HepG2 (cell line): ENCODE measurements at regions not wholly inside any gene's neighbourhood (a gene's known extent, or its start where the extent isn't known, plus 50 kb on each side); places are given as distances from the start of the nearest gene placed in this dataset.

Experiments used
- ATAC-seq: fragments of 200-7000 bp; cut with Tn5 transposase; 3 replicates; pipeline ENCODE4 v1.9.1; 2020; ENCODE audit warnings: mild to moderate bottlenecking, moderate library complexity
- BruUV-seq: library from RNA; stranded (reverse); fragments of 400-500 nt; replicated peaks from 2 replicates; lab custom pipeline; 2021; lab: Mats Ljungman, UMichigan
- CTCF ChIA-PET: fragments of 300-600 bp; formaldehyde crosslinking; extraction: SDS; loops from one replicate; lab custom pipeline; 2021; ENCODE audit warnings: low total read pairs, inconsistent platforms, low intra/inter-chr PET ratio; lab: Yijun Ruan, JAX
- POLR2A ChIA-PET: fragments of 350-600 bp; sonication (Branson Sonifier 250); formaldehyde crosslinking; loops from one replicate; lab custom pipeline; 2020; ENCODE audit warnings: antibody characterized with exemption, inconsistent platforms; lab: Yijun Ruan, JAX
- DNase-seq: peaks from one replicate; pipeline ENCODE4 v3.0.0-alpha.2; 2015; ENCODE audit warnings: low spot score
- FAIRE-seq: peaks from 3 replicates; lab custom pipeline; 2011; peaks lifted over from hg19 to GRCh38; lab: Jason Lieb, UNC
- H2AFZ ChIP-seq: one replicate; pipeline ENCODE4 v1.6.1; 2011; ENCODE audit warnings: low read length, inconsistent platforms
- H3K27ac ChIP-seq: fragments of 300-600 bp; 3 replicates; pipeline ENCODE4 v1.8.0; 2011; ENCODE audit warnings: mixed run types, mild to moderate bottlenecking, mixed read lengths, low read length, inconsistent platforms; ENCODE audit not compliant: insufficient read depth; ENCODE audit errors: extremely low read length
- H3K27me3 ChIP-seq, 2 experiments: fragments of 200-600 bp in 1 of 2; 2 replicates in 1 of 2; 3 replicates in 1 of 2; pipeline versions ENCODE4 v1.6.0 to v1.8.0; 2011; ENCODE audit warnings: low read length in 2 of 2, mild to moderate bottlenecking in 2 of 2, moderate library complexity in 2 of 2, inconsistent platforms in 1 of 2; ENCODE audit not compliant: insufficient read depth in 2 of 2, control insufficient read depth in 1 of 2
- H3K36me3 ChIP-seq, 2 experiments: fragments of 200-600 bp in 1 of 2; replicated peaks in 1 of 2; 2 replicates in 1 of 2; 3 replicates in 1 of 2; pipeline versions ENCODE4 v1.5.1 to v1.8.0; 2011; ENCODE audit warnings: low read length in 2 of 2, inconsistent platforms in 1 of 2; ENCODE audit not compliant: insufficient read depth in 2 of 2, control insufficient read depth in 1 of 2
- H3K4me1 ChIP-seq: 2 replicates; pipeline ENCODE4 v1.5.1; 2012; ENCODE audit warnings: low read length, inconsistent platforms; ENCODE audit not compliant: insufficient read depth
- H3K4me2 ChIP-seq: 2 replicates; pipeline ENCODE4 v1.6.0; 2011; ENCODE audit warnings: low read depth, low read length, inconsistent platforms
- H3K4me3 ChIP-seq, 3 experiments: fragments of 200-600 bp in 1 of 3; sonication (generic), shearing (Covaris generic) in 1 of 3; replicated peaks in 1 of 3; 2 replicates each; pipeline ENCODE4 v1.5.1; 2011 to 2016; ENCODE audit warnings: low read length in 3 of 3, inconsistent platforms in 2 of 3, low read depth in 2 of 3, mild to moderate bottlenecking in 2 of 3, control low read depth in 1 of 3, mixed read lengths in 1 of 3; ENCODE audit not compliant: insufficient read depth in 1 of 3
- H3K79me2 ChIP-seq: one replicate; pipeline ENCODE4 v1.6.1; 2011; ENCODE audit warnings: low read length, inconsistent platforms; ENCODE audit not compliant: insufficient read depth
- H3K9ac ChIP-seq: 2 replicates; pipeline ENCODE4 v1.6.0; 2011; ENCODE audit warnings: mild to moderate bottlenecking, low read depth, low read length, inconsistent platforms; ENCODE audit not compliant: insufficient read depth
- H3K9me3 ChIP-seq: 2 replicates; pipeline ENCODE4 v1.5.1; 2012; ENCODE audit warnings: mild to moderate bottlenecking, low read length
- H4K20me1 ChIP-seq: 2 replicates; pipeline ENCODE4 v1.6.0; 2011; ENCODE audit warnings: inconsistent platforms, mild to moderate bottlenecking, low read length, moderate library complexity; ENCODE audit not compliant: insufficient read depth
- ELF1 ChIP-seq: sonication (generic); formaldehyde crosslinking; IDR thresholded peaks from 2 replicates; pipeline ENCODE4 v1.4.0; 2020; ENCODE audit warnings: missing genetic modification reagents
- ELF3 ChIP-seq: IDR thresholded peaks from 2 replicates; pipeline ENCODE4 v1.6.1; 2016; ENCODE audit warnings: missing genetic modification reagents, missing compliant biosample characterization
- GPN1 ChIP-seq: sonication (generic); formaldehyde crosslinking; IDR thresholded peaks from 2 replicates; pipeline ENCODE4 v1.5.1; 2020; ENCODE audit warnings: missing genetic modification reagents, borderline replicate concordance
- KDM3A ChIP-seq: IDR thresholded peaks from 2 replicates; pipeline ENCODE4 v1.6.1; 2018; ENCODE audit warnings: low read depth, missing compliant biosample characterization
- MTF2 ChIP-seq: sonication (generic); formaldehyde crosslinking; IDR thresholded peaks from 2 replicates; pipeline ENCODE4 v1.5.0; 2020; ENCODE audit warnings: missing genetic modification reagents, borderline replicate concordance
- PHF20 ChIP-seq: sonication (generic); formaldehyde crosslinking; IDR thresholded peaks from 2 replicates; pipeline ENCODE4 v1.5.0; 2020; ENCODE audit warnings: mild to moderate bottlenecking, missing genetic modification reagents
- POLR2A ChIP-seq, 2 experiments: IDR thresholded peaks; 2 replicates each; pipeline ENCODE4 v1.6.1; 2011; ENCODE audit warnings: low read depth in 2 of 2, low read length in 2 of 2, mild to moderate bottlenecking in 1 of 2, moderate library complexity in 1 of 2; ENCODE audit not compliant: insufficient read depth in 1 of 2
- SSRP1 ChIP-seq: IDR thresholded peaks from 2 replicates; pipeline ENCODE4 v1.6.1; 2016; ENCODE audit warnings: control low read depth
- THAP8 ChIP-seq: sonication (generic); formaldehyde crosslinking; IDR thresholded peaks from 2 replicates; pipeline ENCODE4 v1.5.1; 2020; ENCODE audit warnings: missing genetic modification reagents, mild to moderate bottlenecking, borderline replicate concordance
- ZBTB7B ChIP-seq: sonication (generic); formaldehyde crosslinking; IDR thresholded peaks from 2 replicates; pipeline ENCODE4 v1.4.0; 2020; ENCODE audit warnings: missing genetic modification reagents
- ZMYM2 ChIP-seq: sonication (generic); formaldehyde crosslinking; IDR thresholded peaks from 2 replicates; pipeline ENCODE4 v1.8.0; 2022; ENCODE audit warnings: mild to moderate bottlenecking, missing genetic modification reagents
- ZNF460 ChIP-seq: sonication (generic); formaldehyde crosslinking; IDR thresholded peaks from 2 replicates; pipeline ENCODE4 v1.5.1; 2020; ENCODE audit warnings: missing genetic modification reagents, mild to moderate bottlenecking, borderline replicate concordance
- ZNF552 ChIP-seq: sonication (generic); formaldehyde crosslinking; IDR thresholded peaks from 2 replicates; pipeline ENCODE4 v1.9.0; 2022; ENCODE audit warnings: missing genetic modification reagents, mild to moderate bottlenecking, borderline replicate concordance
- ZNF557 ChIP-seq: sonication (generic); formaldehyde crosslinking; IDR thresholded peaks from 2 replicates; pipeline ENCODE4 v1.4.0; 2020; ENCODE audit warnings: missing genetic modification reagents
- ZSCAN22 ChIP-seq: sonication (generic); formaldehyde crosslinking; IDR thresholded peaks from 2 replicates; pipeline ENCODE4 v1.4.0; 2020; ENCODE audit warnings: mild to moderate bottlenecking, missing genetic modification reagents
- WGBS: methylation state at CpG from one replicate; pipeline ENCODE4 v1.1.6; 2017; ENCODE audit warnings: low lambda C conversion rate; 5-methylcytosine and 5-hydroxymethylcytosine counted together
- in situ Hi-C: cut with HindIII; loops from 2 replicates; pipeline ENCODE4 v1.10.0; 2017; ENCODE audit warnings: low pct_unique_long_range_greater_than_20kb; ENCODE audit not compliant: extremely low pct_ligation_motif_present
- intact Hi-C: fragments of 100-400 bp; cut with micrococcal nuclease; formaldehyde crosslinking; loops from one replicate; pipeline ENCODE4 v1.10.0; 2022; ENCODE audit not compliant: unreplicated experiment
- TF ChIP-seq, protein P1 (sequence below): sonication (generic); formaldehyde crosslinking; conservative IDR thresholded peaks from 2 replicates; pipeline ENCODE4 v1.8.0; 2022; ENCODE audit warnings: missing genetic modification reagents
- TF ChIP-seq, protein P2 (sequence below): IDR thresholded peaks from 2 replicates; pipeline ENCODE4 v1.6.1; 2018; ENCODE audit warnings: missing genetic modification reagents, mild to moderate bottlenecking, missing compliant biosample characterization

DNA sequence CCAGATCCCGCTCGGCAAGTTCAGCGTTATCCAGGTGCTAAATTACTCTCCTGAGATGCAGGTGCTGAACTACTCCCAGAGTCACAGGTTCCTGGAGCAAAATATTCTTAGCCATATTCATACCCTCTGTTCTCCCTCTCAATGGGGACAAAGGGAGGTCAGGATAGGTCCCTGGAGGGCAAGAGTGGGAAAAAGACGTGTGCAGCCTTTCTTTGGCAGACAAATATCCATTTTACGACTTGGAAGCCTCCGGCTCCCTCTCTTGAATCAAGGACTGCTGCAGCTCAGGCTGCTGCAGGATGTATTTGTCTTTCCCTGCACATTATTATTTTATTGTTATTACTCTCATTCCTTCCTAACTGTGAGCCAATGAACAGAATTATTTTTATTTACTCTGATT, 590.2 kb downstream of the NR2F1-AS1 start:
- FAIRE-seq (no peak), DNase-seq (no peak), ATAC-seq (no peak)
- Histone ChIP-seq H3K27ac (no peak overlapping the region), H3K9me3 (peaks cover 18% of the 10 kb centered on the region), H3K79me2 (no peaks in the 10 kb centered on the region), H2AFZ (no peak overlapping the region), H3K4me2 (no peak overlapping the region), H3K4me1 (peaks cover 7% of the 10 kb centered on the region; the same call in 1 of the 2 replicates), H3K9ac (no peak overlapping the region), H3K27me3 (no peaks in the 10 kb centered on the region), H3K36me3 (no peaks in the 10 kb centered on the region), H4K20me1 (no peaks in the 10 kb centered on the region), H3K4me3 (no peak overlapping the region)
- no TSS peak for BruUV-seq
- 93% methylated on average over 6 of the region's 6 CpGs for WGBS
- ChIA-PET POLR2A (no interaction called here), CTCF (no interaction called here)
- TF ChIP-seq, protein P1, sequence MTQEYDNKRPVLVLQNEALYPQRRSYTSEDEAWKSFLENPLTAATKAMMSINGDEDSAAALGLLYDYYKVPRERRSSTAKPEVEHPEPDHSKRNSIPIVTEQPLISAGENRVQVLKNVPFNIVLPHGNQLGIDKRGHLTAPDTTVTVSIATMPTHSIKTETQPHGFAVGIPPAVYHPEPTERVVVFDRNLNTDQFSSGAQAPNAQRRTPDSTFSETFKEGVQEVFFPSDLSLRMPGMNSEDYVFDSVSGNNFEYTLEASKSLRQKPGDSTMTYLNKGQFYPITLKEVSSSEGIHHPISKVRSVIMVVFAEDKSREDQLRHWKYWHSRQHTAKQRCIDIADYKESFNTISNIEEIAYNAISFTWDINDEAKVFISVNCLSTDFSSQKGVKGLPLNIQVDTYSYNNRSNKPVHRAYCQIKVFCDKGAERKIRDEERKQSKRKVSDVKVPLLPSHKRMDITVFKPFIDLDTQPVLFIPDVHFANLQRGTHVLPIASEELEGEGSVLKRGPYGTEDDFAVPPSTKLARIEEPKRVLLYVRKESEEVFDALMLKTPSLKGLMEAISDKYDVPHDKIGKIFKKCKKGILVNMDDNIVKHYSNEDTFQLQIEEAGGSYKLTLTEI (CRISPR knock-in tag), result no peak
- TF ChIP-seq ZNF552 (CRISPR knock-in tag), result no peak
- TF ChIP-seq MTF2 (CRISPR knock-in tag), result no peak
- TF ChIP-seq POLR2A (IDR thresholded peaks at IDR 0.05; ENCODE audit: insufficient read depth in 1 of 2, low read depth in 2 of 2, low read length in 2 of 2), result no peak
- no peak for TF ChIP-seq THAP8
- no peak for TF ChIP-seq ZMYM2 (CRISPR knock-in tag)
- no peak for TF ChIP-seq ZNF557 (CRISPR knock-in tag)
- in situ Hi-C loops, result no loop called here
- intact Hi-C loops, result no loop called here

GRCh38 chr5:92981001-92981400, 600.0 kb downstream of the NR2F1-AS1 start:
- 90% methylated on average over 1 of the region's 1 CpG for WGBS
- Histone ChIP-seq H3K79me2 (no peaks in the 10 kb centered on the region), H3K9ac (no peak overlapping the region), H3K4me1 (peaks cover 12% of the 10 kb centered on the region), H4K20me1 (no peaks in the 10 kb centered on the region), H3K4me3 (no peak overlapping the region), H3K4me2 (no peak overlapping the region), H3K27ac (no peak overlapping the region), H3K9me3 (peaks cover 3% of the 10 kb centered on the region; the same call in 1 of the 2 replicates), H2AFZ (no peak overlapping the region), H3K27me3 (no peaks in the 10 kb centered on the region), H3K36me3 (no peaks in the 10 kb centered on the region)
- ChIA-PET CTCF (no interaction called here), POLR2A (no interaction called here)
- ATAC-seq (no peak), DNase-seq (no peak), FAIRE-seq (no peak)
- in situ Hi-C loops (no loop called here), intact Hi-C loops (no loop called here)
- no TSS peak for BruUV-seq
- TF ChIP-seq ZBTB7B (CRISPR knock-in tag), result no peak
- no peak for TF ChIP-seq SSRP1
- TF ChIP-seq GPN1, result no peak
- TF ChIP-seq ELF3, result no peak
- TF ChIP-seq KDM3A (CRISPR knock-in tag), result no peak
- no peak for TF ChIP-seq ZNF460 (CRISPR knock-in tag)
- TF ChIP-seq, protein P2, sequence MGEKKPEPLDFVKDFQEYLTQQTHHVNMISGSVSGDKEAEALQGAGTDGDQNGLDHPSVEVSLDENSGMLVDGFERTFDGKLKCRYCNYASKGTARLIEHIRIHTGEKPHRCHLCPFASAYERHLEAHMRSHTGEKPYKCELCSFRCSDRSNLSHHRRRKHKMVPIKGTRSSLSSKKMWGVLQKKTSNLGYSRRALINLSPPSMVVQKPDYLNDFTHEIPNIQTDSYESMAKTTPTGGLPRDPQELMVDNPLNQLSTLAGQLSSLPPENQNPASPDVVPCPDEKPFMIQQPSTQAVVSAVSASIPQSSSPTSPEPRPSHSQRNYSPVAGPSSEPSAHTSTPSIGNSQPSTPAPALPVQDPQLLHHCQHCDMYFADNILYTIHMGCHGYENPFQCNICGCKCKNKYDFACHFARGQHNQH (CRISPR knock-in tag), result no peak
- TF ChIP-seq PHF20 (CRISPR knock-in tag), result no peak
- TF ChIP-seq ELF1, result no peak
- no peak for TF ChIP-seq ZSCAN22
